Tibial nerve (tissue), 4 donors: ENCODE measurements at regions not wholly inside any gene's neighbourhood (a gene's known extent, or its start where the extent isn't known, plus 50 kb on each side); places are given as distances from the start of the nearest gene placed in this dataset.
"Not testable (repeated sequence)": the region's sequence is repeated elsewhere in the genome, so short reads cannot be mapped to it uniquely, and the experiment has no call there.

ENCODE experiments used
- DNase-seq, 2 donors: peaks; one replicate each; pipeline ENCODE4 v3.0.0-alpha.2; 2019; ENCODE audit warnings: low spot score in 2 of 2
- H3K27ac ChIP-seq, 4 donors: fragments of 200-600 bp; sonication (generic) in 3 of 4; one replicate each; pipeline ENCODE4 v1.5.1; 2017 to 2019; ENCODE audit warnings: mild to moderate bottlenecking in 1 of 4
- H3K27me3 ChIP-seq, 2 donors: fragments of 200-600 bp; sonication (generic) in 1 of 2; one replicate each; pipeline versions ENCODE4 v1.5.1 to v1.6.0; 2017 to 2019
- H3K36me3 ChIP-seq, 3 donors: fragments of 200-600 bp; sonication (generic); one replicate each; pipeline ENCODE4 v1.5.1; 2018 to 2019
- H3K4me1 ChIP-seq, 4 donors: fragments of 200-600 bp; sonication (generic) in 3 of 4; one replicate each; pipeline ENCODE4 v1.5.1; 2017 to 2019
- H3K4me3 ChIP-seq, 4 donors: fragments of 200-600 bp; sonication (generic) in 3 of 4; one replicate each; pipeline ENCODE4 v1.5.1; 2017 to 2019; ENCODE audit warnings: mild to moderate bottlenecking in 1 of 4, moderate library complexity in 1 of 4
- H3K9me3 ChIP-seq, 4 donors: fragments of 200-600 bp; sonication (generic) in 3 of 4; one replicate each; pipeline ENCODE4 v1.5.1; 2017 to 2019
- CTCF ChIP-seq, 5 experiments: fragments of 200-600 bp in 3 of 5; fragments of 450-650 bp in 2 of 5; sonication (generic) in 3 of 5; IDR thresholded peaks; one replicate each; pipeline ENCODE4 v1.5.1; 2016 to 2019; ENCODE audit warnings: antibody characterized with exemption in 5 of 5, mild to moderate bottlenecking in 3 of 5, moderate library complexity in 2 of 5
- EP300 ChIP-seq, 2 donors: sonication (generic); formaldehyde crosslinking; IDR thresholded peaks; one replicate each; pipeline ENCODE4 v1.6.1; 2017; ENCODE audit warnings: antibody characterized with exemption in 2 of 2, mild to moderate bottlenecking in 1 of 2
- POLR2A ChIP-seq, 2 donors: fragments of 450-650 bp; IDR thresholded peaks; one replicate each; pipeline ENCODE4 v1.6.1; 2017; ENCODE audit warnings: antibody characterized with exemption in 2 of 2, mild to moderate bottlenecking in 2 of 2, moderate library complexity in 2 of 2
- WGBS, 2 donors: methylation state at CpG; one replicate each; pipeline ENCODE4 v1.1.5; 2018; 5-methylcytosine and 5-hydroxymethylcytosine counted together

GRCh38 chr4:3941735-3942522 lies 175.7 kb downstream of the ADRA2C start:
- not testable (repeated sequence) for H3K27me3 ChIP-seq, H3K4me3 ChIP-seq, DNase-seq, H3K27ac ChIP-seq, H3K9me3 ChIP-seq
- peaks cover 0 to 18% (median 0%) of the 10 kb centered on the region in 4 donors for H3K4me1 ChIP-seq
- H3K36me3 ChIP-seq: peaks cover 0 to 15% (median 0%) of the 10 kb centered on the region in 3 donors
- WGBS, 2 donors: 50 to 52% methylated on average over 17 of the region's 17 CpGs

GRCh38 chr4:3942569-3942971 lies 176.4 kb downstream of the ADRA2C start:
- TF ChIP-seq CTCF (IDR thresholded peaks at IDR 0.05): peak; percentile 38 to 64 (median 45)
- WGBS, 2 donors: 11 to 16% methylated on average over 12 of the region's 12 CpGs
- DNase-seq: peak; percentile 70 to 87
- Histone ChIP-seq H3K36me3 (peaks cover 0 to 21% (median 0%) of the 10 kb centered on the region in 3 donors), H3K4me1 (peaks cover 0 to 18% (median 0%) of the 10 kb centered on the region in 4 donors)
- H3K27me3 ChIP-seq, H3K9me3 ChIP-seq, H3K27ac ChIP-seq, H3K4me3 ChIP-seq: not testable (repeated sequence)

- not testable (repeated sequence) for H3K9me3 ChIP-seq, H3K4me3 ChIP-seq, H3K27ac ChIP-seq, DNase-seq, H3K27me3 ChIP-seq
- WGBS, 2 donors: 59 to 65% methylated on average over 8 of the region's 8 CpGs
- Histone ChIP-seq H3K36me3 (peaks cover 0 to 26% (median 0%) of the 10 kb centered on the region in 3 donors), H3K4me1 (peaks cover 0 to 18% (median 0%) of the 10 kb centered on the region in 4 donors)
Observed at GRCh38 chr4:3943051-3943450, 176.9 kb downstream of the ADRA2C start.

- no peaks in the 10 kb centered on the region for H3K27me3 ChIP-seq
- no peak for DNase-seq
- H3K27ac ChIP-seq: no peak overlapping the region
- peaks cover 0 to 13% (median 0%) of the 10 kb centered on the region in 4 donors for H3K4me1 ChIP-seq
- no peak overlapping the region for H3K4me3 ChIP-seq
- no peak for TF ChIP-seq POLR2A (IDR thresholded peaks at IDR 0.05)
- TF ChIP-seq EP300 (IDR thresholded peaks at IDR 0.05): no peak
- no peak for TF ChIP-seq CTCF (IDR thresholded peaks at IDR 0.05)
- WGBS, 2 donors: 91 to 92% methylated on average over 18 to 22 of the region's 22 CpGs
- peaks cover 0 to 39% (median 0%) of the 10 kb centered on the region in 3 donors for H3K36me3 ChIP-seq
- peaks cover 0 to 8% (median 0%) of the 10 kb centered on the region in 4 donors for H3K9me3 ChIP-seq
Observed at GRCh38 chr4:3945511-3946290, 179.5 kb downstream of the ADRA2C start.

GRCh38 chr4:3946553-3946952 lies 180.4 kb downstream of the ADRA2C start:
- not testable (repeated sequence) for DNase-seq
- 95% methylated on average over 13 to 19 of the region's 20 CpGs for WGBS, 2 donors

GRCh38 chr4:3947761-3948160 lies 181.6 kb downstream of the ADRA2C start:
- H3K9me3 ChIP-seq, DNase-seq, H3K27me3 ChIP-seq, H3K4me3 ChIP-seq, H3K4me1 ChIP-seq, H3K27ac ChIP-seq: not testable (repeated sequence)
- 92 to 95% methylated on average over 13 to 14 of the region's 21 CpGs for WGBS, 2 donors
- peaks cover 0 to 54% (median 0%) of the 10 kb centered on the region in 3 donors for H3K36me3 ChIP-seq

More at GRCh38 chr4:3946553-3946952, 180.4 kb downstream of the ADRA2C start:
- not testable (repeated sequence) for H3K4me1 ChIP-seq, H3K27ac ChIP-seq, H3K27me3 ChIP-seq, H3K9me3 ChIP-seq, H3K4me3 ChIP-seq
- peaks cover 0 to 44% (median 0%) of the 10 kb centered on the region in 3 donors for H3K36me3 ChIP-seq

GRCh38 chr4:3948210-3948609 lies 182.0 kb downstream of the ADRA2C start:
- DNase-seq, H3K4me1 ChIP-seq: not testable (repeated sequence)
- 93 to 96% methylated on average over 3 to 5 of the region's 5 CpGs for WGBS, 2 donors

More at GRCh38 chr4:3948210-3948609, 182.0 kb downstream of the ADRA2C start:
- H3K36me3 ChIP-seq: peaks cover 0 to 54% (median 0%) of the 10 kb centered on the region in 3 donors
- not testable (repeated sequence) for H3K27me3 ChIP-seq, H3K9me3 ChIP-seq, H3K4me3 ChIP-seq, H3K27ac ChIP-seq
